H1 (cell line): ENCODE measurements at regions not wholly inside any gene's neighbourhood (a gene's known extent, or its start where the extent isn't known, plus 50 kb on each side); places are given as distances from the start of the nearest gene placed in this dataset.

Experiments
- CTCF ChIA-PET: fragments of 300-600 bp; sonication (Branson Sonifier 250); formaldehyde crosslinking; loops from one replicate; lab custom pipeline; 2021; ENCODE audit not compliant: partially characterized antibody; lab: Charles Lee
- POLR2A ChIA-PET: fragments of 300-600 bp; sonication (Branson Sonifier 250); formaldehyde crosslinking; loops from one replicate; lab custom pipeline; 2021; ENCODE audit warnings: inconsistent platforms; ENCODE audit not compliant: partially characterized antibody; lab: Charles Lee
- DNase-seq, 2 experiments: peaks; one replicate each; pipeline versions ENCODE4 v3.0.0 to v3.0.0-alpha.2; 2010 to 2022; ENCODE audit warnings: low spot score in 2 of 2, low read depth in 1 of 2, mixed read lengths in 1 of 2
- FAIRE-seq: peaks from 2 replicates; lab custom pipeline; 2011; peaks lifted over from hg19 to GRCh38; lab: Jason Lieb, UNC
- H2AFZ ChIP-seq: 2 replicates; pipeline ENCODE4 v1.8.1; 2012; ENCODE audit warnings: low read length, inconsistent platforms
- H2AK5ac ChIP-seq: 2 replicates; pipeline ENCODE4 v1.6.1; 2013; ENCODE audit warnings: low read depth, low read length
- H2BK120ac ChIP-seq: replicated peaks from 2 replicates; pipeline ENCODE3; 2013; ENCODE audit warnings: low read depth, low read length, inconsistent platforms
- H2BK12ac ChIP-seq: 2 replicates; pipeline ENCODE4 v1.6.1; 2013; ENCODE audit warnings: low read depth, low read length
- H2BK15ac ChIP-seq: 2 replicates; pipeline ENCODE4 v1.6.1; 2013; ENCODE audit warnings: low read length
- H2BK20ac ChIP-seq: 2 replicates; pipeline ENCODE4 v1.6.1; 2013; ENCODE audit warnings: low read length
- H2BK5ac ChIP-seq: 2 replicates; pipeline ENCODE4 v1.6.1; 2013; ENCODE audit warnings: low read depth, low read length
- H3K14ac ChIP-seq: 2 replicates; pipeline ENCODE4 v1.6.1; 2013; ENCODE audit warnings: inconsistent platforms; ENCODE audit not compliant: insufficient read length
- H3K18ac ChIP-seq: 2 replicates; pipeline ENCODE4 v1.6.1; 2013; ENCODE audit warnings: low read length; ENCODE audit errors: extremely low read depth
- H3K23ac ChIP-seq: 2 replicates; pipeline ENCODE4 v1.6.1; 2013; ENCODE audit warnings: inconsistent platforms; ENCODE audit not compliant: insufficient read length
- H3K23me2 ChIP-seq: 2 replicates; pipeline ENCODE4 v1.6.1; 2013; ENCODE audit warnings: low read depth, low read length
- H3K27ac ChIP-seq: 2 replicates; pipeline ENCODE4 v1.6.1; 2011; ENCODE audit warnings: low read depth, low read length, inconsistent platforms
- H3K27me3 ChIP-seq, 4 experiments: replicated peaks in 1 of 4; 1 replicate in 1 of 4; 2 replicates in 3 of 4; pipeline versions ENCODE4 v1.6.1 to v1.8.1; 2011 to 2013; ENCODE audit warnings: low read length in 3 of 4, mild to moderate bottlenecking in 3 of 4, inconsistent platforms in 2 of 4, mixed read lengths in 2 of 4, moderate library complexity in 1 of 4; ENCODE audit not compliant: control insufficient read depth in 3 of 4, insufficient read depth in 3 of 4; ENCODE audit errors: extremely low read depth in 1 of 4
- H3K36me3 ChIP-seq, 4 experiments: 2 replicates each; pipeline versions ENCODE4 v1.6.1 to v1.8.1; 2011 to 2013; ENCODE audit warnings: mild to moderate bottlenecking in 4 of 4, low read length in 3 of 4, moderate library complexity in 2 of 4, control low read depth in 1 of 4, inconsistent platforms in 1 of 4; ENCODE audit not compliant: insufficient read depth in 4 of 4, control insufficient read depth in 2 of 4
- H3K4ac ChIP-seq: replicated peaks from 2 replicates; pipeline ENCODE3; 2013; ENCODE audit warnings: low read length, low read depth, mixed read lengths, inconsistent platforms; ENCODE audit not compliant: insufficient read length
- H3K4me1 ChIP-seq, 4 experiments: replicated peaks in 1 of 4; 1 replicate in 1 of 4; 2 replicates in 3 of 4; pipeline versions ENCODE4 v1.6.1 to v1.8.1; 2011 to 2013; ENCODE audit warnings: low read length in 3 of 4, inconsistent platforms in 2 of 4, mixed read lengths in 1 of 4; ENCODE audit not compliant: insufficient read depth in 4 of 4, control insufficient read depth in 3 of 4
- H3K4me2 ChIP-seq, 2 experiments: 2 replicates each; pipeline versions ENCODE4 v1.6.1 to v1.8.1; 2011 to 2013; ENCODE audit warnings: low read depth in 2 of 2, low read length in 2 of 2, control low read depth in 1 of 2, inconsistent platforms in 1 of 2, mild to moderate bottlenecking in 1 of 2; ENCODE audit not compliant: insufficient read depth in 1 of 2
- H3K4me3 ChIP-seq, 4 experiments: fragments of 200-600, 300-600 bp in 1 of 4; sonication (generic), shearing (Covaris generic), sonication (Bioruptor Twin) in 1 of 4; 2 replicates each; pipeline versions ENCODE4 v1.5.1 to v1.8.1; 2011 to 2016; ENCODE audit warnings: low read length in 4 of 4, low read depth in 3 of 4, control low read depth in 2 of 4, inconsistent platforms in 2 of 4, mild to moderate bottlenecking in 2 of 4, mixed read lengths in 1 of 4, moderate library complexity in 1 of 4; ENCODE audit not compliant: insufficient read depth in 2 of 4; ENCODE audit errors: extremely low read depth in 1 of 4
- H3K56ac ChIP-seq: replicated peaks from 2 replicates; pipeline ENCODE3; 2013; ENCODE audit warnings: low read depth, mild to moderate bottlenecking, mixed read lengths, low read length, inconsistent platforms; ENCODE audit not compliant: insufficient read length
- H3K79me1 ChIP-seq: 2 replicates; pipeline ENCODE4 v1.6.1; 2013; ENCODE audit warnings: low read depth, low read length, control low read depth
- H3K79me2 ChIP-seq, 2 experiments: 2 replicates each; pipeline versions ENCODE4 v1.6.1 to v1.8.1; 2012 to 2013; ENCODE audit warnings: low read length in 2 of 2, mild to moderate bottlenecking in 2 of 2, inconsistent platforms in 1 of 2; ENCODE audit not compliant: insufficient read depth in 2 of 2, control insufficient read depth in 1 of 2
- H3K9ac ChIP-seq, 4 experiments: replicated peaks in 1 of 4; 1 replicate in 1 of 4; 2 replicates in 3 of 4; pipeline versions ENCODE4 v1.6.1 to v1.8.1; 2011 to 2013; ENCODE audit warnings: low read depth in 3 of 4, low read length in 3 of 4, control low read depth in 2 of 4, mild to moderate bottlenecking in 2 of 4, moderate library complexity in 2 of 4, inconsistent platforms in 1 of 4; ENCODE audit errors: extremely low read depth in 1 of 4
- H3K9me3 ChIP-seq, 2 experiments: 2 replicates each; pipeline versions ENCODE4 v1.6.1 to v1.8.1; 2012 to 2013; ENCODE audit warnings: mild to moderate bottlenecking in 2 of 2, moderate library complexity in 2 of 2, control low read depth in 1 of 2, inconsistent platforms in 1 of 2, low read depth in 1 of 2, low read length in 1 of 2, mixed read lengths in 1 of 2; ENCODE audit not compliant: insufficient read depth in 2 of 2
- H4K20me1 ChIP-seq, 2 experiments: replicated peaks in 1 of 2; 2 replicates each; pipeline versions ENCODE3 to v1.8.1; 2011 to 2013; ENCODE audit warnings: inconsistent platforms in 2 of 2, low read length in 2 of 2, mild to moderate bottlenecking in 1 of 2; ENCODE audit not compliant: insufficient read depth in 2 of 2, control insufficient read depth in 1 of 2
- H4K5ac ChIP-seq: 2 replicates; pipeline ENCODE4 v1.6.1; 2013; ENCODE audit warnings: low read length, low read depth, mixed read lengths, inconsistent platforms; ENCODE audit not compliant: insufficient read length
- H4K8ac ChIP-seq: 2 replicates; pipeline ENCODE4 v1.8.0; 2013; ENCODE audit warnings: mild to moderate bottlenecking, moderate library complexity, low read length, inconsistent platforms; ENCODE audit not compliant: insufficient read depth; ENCODE audit errors: extremely low read depth
- H4K91ac ChIP-seq: replicated peaks from 2 replicates; pipeline ENCODE3; 2013; ENCODE audit warnings: low read length, mixed read lengths, inconsistent platforms; ENCODE audit not compliant: insufficient read length
- EZH2 ChIP-seq: fragments of 200-600 bp; sonication (generic); IDR thresholded peaks from 2 replicates; pipeline ENCODE4 v1.7.1; 2012; ENCODE audit warnings: low read depth, mild to moderate bottlenecking, moderate library complexity, low read length, inconsistent platforms; ENCODE audit not compliant: severe bottlenecking
- HDAC6 ChIP-seq: IDR thresholded peaks from one replicate; pipeline ENCODE4 v1.7.1; 2012; ENCODE audit warnings: low read depth, mild to moderate bottlenecking, inconsistent platforms, low read length, moderate library complexity
- JUN ChIP-seq: IDR thresholded peaks from 2 replicates; pipeline ENCODE4 v1.6.1; 2011; ENCODE audit warnings: low read depth, mild to moderate bottlenecking, improper control_type of control experiment, low read length
- POLR2A ChIP-seq, 2 experiments: IDR thresholded peaks; 1 replicate in 1 of 2; 2 replicates in 1 of 2; pipeline ENCODE4 v1.6.1; 2011; ENCODE audit warnings: low read depth in 2 of 2, low read length in 2 of 2, mild to moderate bottlenecking in 2 of 2; ENCODE audit errors: control extremely low read depth in 1 of 2
- SIN3A ChIP-seq, 2 experiments: IDR thresholded peaks in 1 of 2; conservative IDR thresholded peaks in 1 of 2; 2 replicates each; pipeline ENCODE4 v1.6.1; 2011 to 2012; ENCODE audit warnings: low read length in 2 of 2, improper control_type of control experiment in 1 of 2, low read depth in 1 of 2, mild to moderate bottlenecking in 1 of 2
- SIRT6 ChIP-seq: IDR thresholded peaks from one replicate; pipeline ENCODE4 v1.7.1; 2012; ENCODE audit warnings: low read length, inconsistent platforms
- SP1 ChIP-seq: IDR thresholded peaks from 2 replicates; pipeline ENCODE4 v1.6.1; 2011; ENCODE audit warnings: low read depth, low read length
- WGBS, 2 experiments: shearing (Covaris generic) in 1 of 2; methylation state at CpG; one replicate each; pipeline versions ENCODE4 v1.1.6 to v1.1.7; 2013 to 2015; ENCODE audit warnings: low lambda C conversion rate in 2 of 2, mixed read lengths in 2 of 2, inconsistent platforms in 1 of 2, low coverage in 1 of 2, missing lambda C conversion rate in 1 of 2; ENCODE audit not compliant: insufficient replicate concordance in 2 of 2, insufficient coverage in 1 of 2, insufficient read length in 1 of 2; ENCODE audit errors: extremely low coverage in 1 of 2, missing lambda C conversion rate in 1 of 2; 5-methylcytosine and 5-hydroxymethylcytosine counted together

GRCh38 chr10:124200011-124200410 lies 106.6 kb upstream of the CHST15 start:
- H3K4ac ChIP-seq = no peak overlapping the region
- FAIRE-seq (no peak), DNase-seq (no peak)
- H3K9me3 ChIP-seq = no peaks in the 10 kb centered on the region
- no peaks in the 10 kb centered on the region for H3K27me3 ChIP-seq
- H3K23me2 ChIP-seq = no peaks in the 10 kb centered on the region
- POLR2A ChIA-PET = no interaction called here
- no peak overlapping the region for H2BK12ac ChIP-seq
- H4K8ac ChIP-seq = no peak overlapping the region
- H2BK5ac ChIP-seq = no peak overlapping the region
- H2BK15ac ChIP-seq = no peak overlapping the region
- H2AFZ ChIP-seq = no peak overlapping the region
- H2BK20ac ChIP-seq = no peak overlapping the region
- no peak overlapping the region for H3K9ac ChIP-seq
- no peaks in the 10 kb centered on the region for H3K4me1 ChIP-seq
- no peak overlapping the region for H4K91ac ChIP-seq
- H3K56ac ChIP-seq = no peak overlapping the region
- H3K36me3 ChIP-seq = no peaks in the 10 kb centered on the region
- no peak overlapping the region for H3K23ac ChIP-seq
- 76% methylated on average over 4 of the region's 4 CpGs; no CpG with 5 or more reads in 1 of the 2 experiments for WGBS, 2 experiments
- H3K4me2 ChIP-seq = no peak overlapping the region
- no peak overlapping the region for H3K4me3 ChIP-seq
- no peaks in the 10 kb centered on the region for H3K79me2 ChIP-seq
- H3K14ac ChIP-seq = no peak overlapping the region
- no peaks in the 10 kb centered on the region for H3K79me1 ChIP-seq
- H4K20me1 ChIP-seq = no peaks in the 10 kb centered on the region
- no peak overlapping the region for H3K27ac ChIP-seq
- H2AK5ac ChIP-seq = no peak overlapping the region
- H3K18ac ChIP-seq = no peak overlapping the region
- no peak overlapping the region for H4K5ac ChIP-seq
- no peak overlapping the region for H2BK120ac ChIP-seq
- CTCF ChIA-PET = interaction anchor here (0.6 to 1.7 kb wide), 2 partner anchors 15 to 428 kb away, joined by 3 to 6 read pairs; no protein-coding TSS in a partner anchor
- TF ChIP-seq SP1 = no peak
- no peak for TF ChIP-seq SIRT6
- no peak for TF ChIP-seq SIN3A (conservative IDR thresholded peaks at IDR 0.05 in 1 of 2, IDR thresholded peaks at IDR 0.05 in 1 of 2; ENCODE audit: low read depth in 1 of 2, low read length in 2 of 2)
- TF ChIP-seq POLR2A (IDR thresholded peaks at IDR 0.05; ENCODE audit: control extremely low read depth in 1 of 2, low read depth in 2 of 2, low read length in 2 of 2) = no peak
- no peak for TF ChIP-seq HDAC6
- TF ChIP-seq JUN = no peak
- TF ChIP-seq EZH2 = no peak
